Activated CD4-positive, alpha-beta T cell treated with anti-CD3 and anti-CD28 coated beads, Interleukin-2, Interleukin-4, amounts not matched to agents 100 ng/mL and 50 ng/mL, durations not matched to agents 16 hours and 8 hours (primary cell): ENCODE measurements at regions not wholly inside any gene's neighbourhood (a gene's known extent, or its start where the extent isn't known, plus 50 kb on each side); places are given as distances from the start of the nearest gene placed in this dataset.

Source experiments
- DNase-seq: peaks from one replicate; pipeline ENCODE4 v3.0.0-alpha.2; 2020; ENCODE audit warnings: low spot score

- no peak for DNase-seq
These were observed 742.9 kb upstream of the DDX18 start for GRCh38 chr2:117071556-117072102.

DNA sequence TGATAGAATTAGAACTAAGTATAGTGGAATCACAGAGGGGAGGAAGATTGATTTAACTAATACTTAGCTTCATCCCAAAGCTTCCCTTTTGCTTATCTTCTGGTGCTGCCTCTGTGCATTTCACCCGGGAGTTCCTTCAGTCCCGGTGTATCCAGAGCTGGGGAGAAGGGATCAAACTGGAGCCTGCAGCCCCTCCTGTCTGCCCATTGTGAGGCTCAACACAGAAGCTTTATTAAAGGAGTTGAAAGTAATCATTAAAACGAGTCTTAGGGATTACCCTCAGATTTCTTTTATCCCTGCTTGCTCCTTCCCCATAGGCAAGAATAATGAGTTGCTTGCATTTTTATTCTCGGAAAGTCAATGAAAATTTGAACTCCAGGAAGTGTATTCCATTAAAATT, 739.7 kb upstream of the DDX18 start:
- DNase-seq: no peak

DNA sequence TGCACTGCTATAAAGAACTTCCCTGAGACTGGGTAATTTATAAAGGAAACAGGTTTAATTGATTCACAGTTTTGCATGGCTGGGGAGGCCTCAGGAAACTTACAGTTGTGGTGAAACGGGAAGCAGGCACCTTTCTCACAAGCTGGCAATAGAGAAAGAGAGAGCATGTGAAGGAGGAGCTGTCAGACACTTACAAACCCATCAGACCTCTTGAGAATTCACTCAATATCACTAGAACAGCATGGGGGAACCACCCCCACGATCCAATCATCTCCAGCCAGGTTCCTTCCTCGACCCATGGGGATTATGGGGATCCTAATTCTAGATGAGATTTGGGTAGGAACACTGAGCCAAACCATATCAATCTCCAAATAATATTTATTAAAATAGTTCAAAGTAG, 729.2 kb upstream of the DDX18 start:
- no peak for DNase-seq

GRCh38 chr2:117085737-117086136, 728.8 kb upstream of the DDX18 start:
- DNase-seq: no peak

- no peak for DNase-seq
These were observed 728.1 kb upstream of the DDX18 start for GRCh38 chr2:117086174-117086942.

GRCh38 chr2:117086943-117087250, 727.6 kb upstream of the DDX18 start:
- DNase-seq: no peak

- no peak for DNase-seq
These were observed 726.8 kb upstream of the DDX18 start for GRCh38 chr2:117087535-117088291.

GRCh38 chr2:117091041-117091837, 723.3 kb upstream of the DDX18 start:
- no peak for DNase-seq

- DNase-seq: no peak
These were observed 712.9 kb upstream of the DDX18 start for GRCh38 chr2:117101613-117102012.

DNA sequence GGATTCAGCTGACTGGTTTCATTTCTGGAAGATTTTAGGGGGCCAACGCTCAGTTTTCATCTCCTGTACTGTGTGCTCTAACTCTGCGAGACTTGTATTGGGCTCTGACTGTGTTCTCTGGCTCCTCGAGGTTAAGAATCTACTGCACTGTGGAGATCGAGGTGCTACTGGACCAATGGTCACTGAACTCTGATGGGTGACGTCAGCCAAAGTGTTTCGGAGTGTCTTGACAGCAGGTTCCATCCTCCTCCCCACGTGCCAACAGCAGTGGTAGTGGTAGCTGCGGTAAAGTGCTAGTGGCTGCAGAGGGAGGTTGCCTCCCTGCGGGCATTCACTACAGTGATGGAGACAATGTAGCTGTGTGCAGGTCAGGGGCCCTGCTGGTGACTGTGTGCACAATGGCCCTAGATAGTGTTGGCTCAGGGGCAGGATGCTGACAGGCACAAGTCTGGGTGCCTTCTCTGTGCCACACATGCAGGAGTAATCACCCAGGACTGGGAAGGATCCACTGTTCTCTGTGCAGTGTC, 705.7 kb upstream of the DDX18 start:
- no peak for DNase-seq

- DNase-seq: no peak
These were observed 695.5 kb upstream of the DDX18 start for GRCh38 chr2:117118994-117119393.

- DNase-seq: no peak
These were observed 691.1 kb upstream of the DDX18 start for GRCh38 chr2:117123362-117123761.

DNA sequence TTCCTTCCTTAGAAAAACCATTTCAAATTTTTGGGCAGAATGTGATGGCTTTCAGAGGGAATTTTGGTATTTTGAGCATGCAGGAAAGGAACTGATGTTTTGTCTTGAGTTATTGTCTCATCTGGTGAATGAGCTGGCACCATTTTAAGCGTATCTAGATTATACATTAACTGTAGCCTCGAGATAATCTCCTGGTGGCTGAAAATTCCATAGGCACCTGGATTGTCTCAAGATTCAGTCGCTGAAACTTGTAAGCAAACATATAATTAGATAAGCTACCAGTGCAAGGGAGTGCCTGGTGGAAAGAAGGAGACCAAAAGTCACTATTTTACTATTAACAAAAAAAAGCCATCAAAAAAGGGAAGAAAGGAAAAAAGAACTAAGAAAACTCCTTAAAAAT, 687.8 kb upstream of the DDX18 start:
- DNase-seq: no peak

DNA sequence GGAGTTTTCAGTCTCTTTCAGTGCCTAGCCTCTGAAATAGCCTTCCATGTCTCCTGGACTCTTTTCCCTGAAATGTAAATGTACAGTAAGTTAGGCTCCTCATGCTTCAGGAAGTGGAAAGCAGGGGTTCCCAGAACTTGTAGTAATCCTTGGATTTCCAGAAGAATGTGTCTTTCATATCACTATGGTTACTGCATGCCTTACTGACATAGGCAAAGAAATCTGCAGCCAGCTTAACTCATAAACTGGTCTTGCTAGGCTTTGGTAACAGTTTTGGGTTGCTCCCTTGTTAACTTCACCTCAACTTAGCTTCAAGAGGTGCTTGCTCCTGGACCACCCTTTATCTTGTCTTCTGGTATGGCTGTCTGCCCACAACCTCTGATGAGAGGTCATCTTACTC, 686.8 kb upstream of the DDX18 start:
- DNase-seq: no peak

GRCh38 chr2:117128461-117128860, 686.0 kb upstream of the DDX18 start:
- DNase-seq: no peak

DNA sequence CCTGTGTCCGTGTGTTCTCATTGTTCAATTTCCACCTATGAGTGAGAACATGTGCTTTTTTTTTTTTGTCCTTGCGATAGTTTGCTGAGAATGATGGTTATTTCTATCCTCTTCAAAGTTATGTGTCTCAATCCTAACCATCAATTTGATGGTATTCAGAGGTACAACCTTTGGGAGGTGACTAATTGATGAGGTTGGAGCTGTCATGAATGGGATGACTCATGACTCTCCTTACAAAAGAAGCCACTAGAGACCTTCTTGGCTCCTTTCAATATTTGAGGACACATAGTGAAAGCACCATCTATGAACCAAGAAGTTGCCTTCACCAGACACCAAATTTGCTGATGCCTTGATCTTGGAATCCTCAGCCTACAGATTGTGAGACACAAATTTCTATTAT, 677.1 kb upstream of the DDX18 start:
- no peak for DNase-seq

- DNase-seq: no peak
These were observed 645.3 kb upstream of the DDX18 start for GRCh38 chr2:117169036-117169765.

DNA sequence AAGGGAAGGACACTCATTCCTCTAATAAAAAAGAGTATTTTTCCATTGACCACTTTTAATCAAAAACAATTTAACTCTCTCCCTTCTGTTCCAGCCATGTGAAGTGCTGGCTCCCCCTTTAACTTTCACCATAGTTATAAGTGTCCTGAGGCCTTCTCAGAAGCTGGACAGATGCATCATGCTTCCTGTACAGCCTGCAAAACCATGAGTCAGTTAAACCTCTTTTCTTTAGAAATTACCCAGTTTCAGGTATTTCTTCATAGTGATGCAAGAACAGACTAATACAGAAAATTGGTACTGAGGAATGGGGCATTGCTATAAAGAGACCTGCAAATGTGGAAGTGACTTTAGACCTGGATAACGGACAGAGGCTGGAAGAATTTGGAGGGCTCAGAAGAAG, 643.6 kb upstream of the DDX18 start:
- DNase-seq: no peak

DNA sequence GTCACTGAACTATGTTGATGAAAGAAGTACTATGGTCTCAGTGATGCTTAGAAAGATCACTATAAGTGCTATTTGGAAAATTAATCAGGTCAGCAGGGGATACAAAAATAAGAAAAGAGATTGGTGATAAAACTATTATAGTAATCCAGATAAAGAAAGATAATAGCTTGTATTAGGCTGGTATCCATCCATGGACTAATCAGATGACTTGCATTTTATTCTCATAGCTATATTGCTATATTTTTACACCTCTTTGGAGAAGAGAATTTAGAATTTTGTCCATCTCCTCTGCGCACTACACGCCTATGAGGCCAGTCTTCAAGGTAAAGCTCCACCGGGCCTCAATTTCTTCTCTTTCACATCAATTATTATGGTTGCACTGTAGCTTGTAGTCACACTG, 635.1 kb upstream of the DDX18 start:
- DNase-seq: no peak

- no peak for DNase-seq
These were observed 623.5 kb upstream of the DDX18 start for GRCh38 chr2:117190856-117191559.

GRCh38 chr2:117195381-117195780, 619.1 kb upstream of the DDX18 start:
- DNase-seq: no peak
